Breast epithelium (tissue), 4 donors: ENCODE measurements at regions not wholly inside any gene's neighbourhood (a gene's known extent, or its start where the extent isn't known, plus 50 kb on each side); places are given as distances from the start of the nearest gene placed in this dataset.

Experiments used
- DNase-seq, 2 donors: peaks; one replicate each; pipeline ENCODE4 v3.0.0-alpha.2; 2019; ENCODE audit warnings: low spot score in 2 of 2
- H3K27ac ChIP-seq, 2 donors: fragments of 200-600 bp; sonication (generic) in 1 of 2; one replicate each; pipeline ENCODE4 v1.5.1; 2016 to 2019; ENCODE audit warnings: mild to moderate bottlenecking in 1 of 2
- H3K27me3 ChIP-seq, 2 donors: fragments of 200-600 bp; sonication (generic) in 1 of 2; one replicate each; pipeline versions ENCODE4 v1.5.1 to v1.6.0; 2017 to 2019; ENCODE audit warnings: control low read depth in 1 of 2, mild to moderate bottlenecking in 1 of 2
- H3K36me3 ChIP-seq: fragments of 200-600 bp; one replicate; pipeline ENCODE4 v1.5.1; 2019
- H3K4me1 ChIP-seq, 2 donors: fragments of 200-600 bp; sonication (generic); one replicate each; pipeline ENCODE4 v1.5.1; 2016 to 2019; ENCODE audit warnings: control low read depth in 1 of 2
- H3K4me3 ChIP-seq, 3 donors: fragments of 200-600 bp; sonication (generic); 1 replicate in 2 of 3; 2 replicates in 1 of 3; pipeline ENCODE4 v1.5.1; 2016 to 2019; ENCODE audit warnings: mild to moderate bottlenecking in 3 of 3, moderate library complexity in 2 of 3
- H3K9me3 ChIP-seq, 2 donors: fragments of 200-600 bp; sonication (generic) in 1 of 2; one replicate each; pipeline ENCODE4 v1.5.1; 2016 to 2019; ENCODE audit warnings: control low read depth in 1 of 2
- CTCF ChIP-seq, 3 donors: fragments of 450-650 bp; IDR thresholded peaks; one replicate each; pipeline ENCODE4 v1.5.1; 2016 to 2017; ENCODE audit warnings: antibody characterized with exemption in 3 of 3, mild to moderate bottlenecking in 3 of 3, moderate library complexity in 3 of 3
- POLR2A ChIP-seq: fragments of 450-650 bp; IDR thresholded peaks from one replicate; pipeline ENCODE4 v1.6.1; 2016; ENCODE audit warnings: antibody characterized with exemption, mild to moderate bottlenecking, moderate library complexity
- POLR2AphosphoS5 ChIP-seq, 3 donors: sonication (generic); formaldehyde crosslinking; IDR thresholded peaks; one replicate each; pipeline ENCODE4 v1.6.1; 2017; ENCODE audit warnings: antibody characterized with exemption in 3 of 3
- intact Hi-C: fragments of 100-400 bp; cut with DNase I; formaldehyde crosslinking; loops from one replicate; pipeline ENCODE4 v1.15.1; 2023; ENCODE audit warnings: low total_unique reads

- no peaks in the 10 kb centered on the region for H3K27me3 ChIP-seq
- H3K4me1 ChIP-seq: no peaks in the 10 kb centered on the region
- no peaks in the 10 kb centered on the region for H3K36me3 ChIP-seq
- DNase-seq: no peak
- no peak overlapping the region for H3K4me3 ChIP-seq
- H3K9me3 ChIP-seq: no peaks in the 10 kb centered on the region
- no peak for TF ChIP-seq CTCF (IDR thresholded peaks at IDR 0.05)
- no peak for TF ChIP-seq POLR2A
- intact Hi-C loops: no loop called here
- H3K27ac ChIP-seq: no peak overlapping the region
These were observed 264.4 kb downstream of the FOXG1 start for GRCh38 chr14:29030970-29031369.

DNA sequence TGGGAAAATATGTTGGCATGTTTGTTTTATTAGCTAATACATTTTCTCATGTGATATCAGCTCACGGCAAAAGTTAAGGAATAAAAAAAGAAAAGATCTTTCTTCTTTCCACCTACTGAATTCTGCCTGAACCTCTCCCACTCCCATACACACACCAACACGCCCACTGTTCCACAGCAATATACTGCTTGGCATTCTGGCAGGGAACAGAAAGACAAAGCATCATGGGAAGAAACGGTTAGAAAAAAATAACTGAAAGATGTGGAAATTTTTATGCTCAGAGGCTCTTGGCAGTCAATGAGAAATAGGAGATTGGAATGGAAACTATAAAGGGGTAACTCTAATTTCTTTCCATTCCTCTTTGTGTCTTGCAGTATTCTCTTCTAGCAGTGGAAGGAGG lies 268.5 kb downstream of the FOXG1 start:
- intact Hi-C loops: no loop called here
- no peak for TF ChIP-seq CTCF (IDR thresholded peaks at IDR 0.05)
- no peaks in the 10 kb centered on the region for H3K27me3 ChIP-seq

DNA sequence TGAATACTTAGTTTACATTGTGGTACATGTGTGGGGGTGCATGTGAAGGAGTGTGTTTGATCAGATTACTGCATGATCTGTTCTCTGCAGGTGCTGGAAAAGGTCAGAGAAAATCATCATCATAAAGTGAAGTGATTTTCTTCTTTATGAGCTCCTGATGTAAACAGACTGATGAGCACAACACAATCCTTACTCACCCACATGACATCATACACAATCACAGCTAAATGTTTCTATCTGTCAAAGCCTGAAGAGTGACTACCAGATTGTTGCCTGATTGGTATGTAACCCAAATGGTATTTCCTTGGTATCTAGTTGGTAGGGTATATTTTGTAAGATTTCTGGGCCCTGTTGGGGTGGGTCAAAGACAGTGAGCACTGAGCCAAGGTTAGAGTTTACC lies 270.8 kb downstream of the FOXG1 start:
- no peak for DNase-seq
- Histone ChIP-seq H3K36me3 (no peaks in the 10 kb centered on the region), H3K4me1 (no peaks in the 10 kb centered on the region), H3K4me3 (no peak overlapping the region), H3K9me3 (no peaks in the 10 kb centered on the region), H3K27me3 (no peaks in the 10 kb centered on the region), H3K27ac (no peak overlapping the region)
- TF ChIP-seq POLR2A: no peak
- intact Hi-C loops: no loop called here

More for the DNA sequence above, 268.5 kb downstream of the FOXG1 start:
- DNase-seq: no peak
- Histone ChIP-seq H3K27ac (no peak overlapping the region), H3K4me3 (no peak overlapping the region), H3K36me3 (no peaks in the 10 kb centered on the region), H3K4me1 (no peaks in the 10 kb centered on the region), H3K9me3 (no peaks in the 10 kb centered on the region)

DNA sequence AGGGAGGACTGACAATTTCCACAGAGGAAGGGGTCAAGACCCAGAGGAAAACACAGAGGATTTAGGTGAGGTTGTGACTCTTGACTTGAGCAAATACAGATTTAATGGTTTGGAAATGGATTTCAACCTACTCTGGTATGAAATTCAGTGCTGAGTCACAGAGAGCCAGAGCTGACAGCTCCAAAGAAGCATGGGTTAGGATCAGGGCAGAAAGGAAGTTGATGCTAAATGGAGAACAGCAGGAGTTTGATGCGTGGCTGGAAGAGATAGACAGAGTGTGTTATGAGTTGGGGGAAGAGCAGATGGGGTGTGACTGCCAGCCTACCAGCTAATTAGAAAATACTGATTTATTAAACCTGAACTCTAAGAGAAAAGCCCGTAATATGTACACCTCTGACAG lies 272.6 kb downstream of the FOXG1 start:
- intact Hi-C loops: no loop called here
- TF ChIP-seq POLR2A (no peak), CTCF (IDR thresholded peaks at IDR 0.05) (no peak), POLR2AphosphoS5 (IDR thresholded peaks at IDR 0.05) (no peak)

GRCh38 chr14:29042551-29042950 lies 276.0 kb downstream of the FOXG1 start:
- no peak for DNase-seq
- no peak overlapping the region for H3K27ac ChIP-seq
- H3K4me1 ChIP-seq: no peaks in the 10 kb centered on the region
- TF ChIP-seq POLR2A: no peak
- no peak for TF ChIP-seq POLR2AphosphoS5 (IDR thresholded peaks at IDR 0.05)
- H3K9me3 ChIP-seq: no peaks in the 10 kb centered on the region
- H3K27me3 ChIP-seq: no peaks in the 10 kb centered on the region
- no peak overlapping the region for H3K4me3 ChIP-seq
- H3K36me3 ChIP-seq: no peaks in the 10 kb centered on the region
- intact Hi-C loops: no loop called here

More for the DNA sequence above, 272.6 kb downstream of the FOXG1 start:
- H3K4me3 ChIP-seq: no peak overlapping the region
- H3K9me3 ChIP-seq: no peaks in the 10 kb centered on the region
- no peaks in the 10 kb centered on the region for H3K4me1 ChIP-seq
- DNase-seq: no peak
- no peaks in the 10 kb centered on the region for H3K36me3 ChIP-seq
- no peak overlapping the region for H3K27ac ChIP-seq
- no peaks in the 10 kb centered on the region for H3K27me3 ChIP-seq

DNA sequence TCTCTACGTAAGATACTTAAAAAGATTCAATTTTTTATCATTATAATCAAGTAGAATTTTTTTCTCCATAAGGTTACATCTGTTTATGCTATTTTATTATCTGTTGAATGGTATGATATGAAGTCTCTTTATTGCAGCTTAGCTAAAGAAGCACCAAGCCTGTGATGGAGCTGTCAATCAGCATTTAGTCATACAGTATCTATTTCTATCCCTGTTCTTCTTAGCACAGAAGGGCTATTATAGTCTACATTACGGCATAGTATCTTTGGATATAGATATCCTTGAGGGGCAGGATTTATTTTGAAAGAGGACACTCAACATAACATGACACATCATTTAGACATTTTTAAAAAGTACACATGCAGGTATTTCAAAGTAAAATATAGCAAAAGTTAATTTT lies 277.1 kb downstream of the FOXG1 start:
- Histone ChIP-seq H3K4me1 (no peaks in the 10 kb centered on the region), H3K27me3 (no peaks in the 10 kb centered on the region)

More for the DNA sequence above, 277.1 kb downstream of the FOXG1 start:
- Histone ChIP-seq H3K4me3 (no peak overlapping the region), H3K27ac (no peak overlapping the region), H3K9me3 (no peaks in the 10 kb centered on the region), H3K36me3 (no peaks in the 10 kb centered on the region)
- intact Hi-C loops: no loop called here
- no peak for DNase-seq
- TF ChIP-seq POLR2A (no peak), CTCF (IDR thresholded peaks at IDR 0.05) (no peak), POLR2AphosphoS5 (IDR thresholded peaks at IDR 0.05) (no peak)
